ENCODE measurements at regions not wholly inside any gene's neighbourhood (a gene's known extent, or its start where the extent isn't known, plus 50 kb on each side); places are given as distances from the start of the nearest gene placed in this dataset.

DNA sequence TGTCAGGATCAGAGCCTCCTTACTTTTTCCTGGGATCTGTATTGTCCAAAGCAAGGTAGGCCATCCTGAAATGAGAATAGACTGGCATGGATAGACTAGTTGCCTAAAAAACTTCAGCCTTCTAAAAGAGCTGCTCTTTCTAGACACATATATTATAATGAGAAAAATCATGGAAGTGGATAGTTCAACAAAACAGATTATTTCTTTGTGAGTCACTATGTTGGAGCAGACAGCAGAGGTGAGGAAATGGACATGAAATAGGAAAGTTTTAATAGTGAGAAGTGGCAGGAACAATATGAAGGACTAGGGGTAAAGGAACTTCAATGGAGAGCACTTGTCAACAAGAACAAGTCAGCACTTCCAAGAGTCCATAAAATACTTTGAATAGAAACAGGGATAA is 101.9 kb upstream of the ANO3 start:
- intact Hi-C loops (cut with DNase I), result loop anchor here in 1 of 2 donors (5.0 kb wide), 1 partner anchor 248 kb away; no protein-coding TSS in a partner anchor
- DNase-seq (no peak), ATAC-seq (no peak)

DNA sequence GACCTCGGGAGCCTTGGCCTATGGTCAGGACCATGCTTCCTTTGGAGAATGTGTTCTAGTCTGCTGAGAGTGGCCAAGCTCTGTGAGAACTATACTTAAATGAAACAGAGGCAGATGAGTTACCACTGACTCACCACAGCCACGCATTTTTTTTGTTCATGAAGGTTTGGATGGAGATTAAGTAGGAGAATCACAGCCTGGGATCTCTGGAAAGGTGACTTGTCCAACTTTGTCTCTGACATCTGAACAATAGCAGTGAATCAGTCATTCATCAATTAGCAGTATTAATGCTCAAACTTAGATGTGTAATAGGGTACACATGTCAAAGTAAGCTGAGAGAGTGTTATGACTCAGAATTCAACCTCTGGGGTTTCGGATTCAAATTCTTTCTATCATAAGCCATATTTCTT is 100.7 kb upstream of the ANO3 start:
- DNase-seq (no peak), ATAC-seq (peak in 1 of 2 donors; percentile 26)
- intact Hi-C loops (cut with DNase I), result no loop called here

DNA sequence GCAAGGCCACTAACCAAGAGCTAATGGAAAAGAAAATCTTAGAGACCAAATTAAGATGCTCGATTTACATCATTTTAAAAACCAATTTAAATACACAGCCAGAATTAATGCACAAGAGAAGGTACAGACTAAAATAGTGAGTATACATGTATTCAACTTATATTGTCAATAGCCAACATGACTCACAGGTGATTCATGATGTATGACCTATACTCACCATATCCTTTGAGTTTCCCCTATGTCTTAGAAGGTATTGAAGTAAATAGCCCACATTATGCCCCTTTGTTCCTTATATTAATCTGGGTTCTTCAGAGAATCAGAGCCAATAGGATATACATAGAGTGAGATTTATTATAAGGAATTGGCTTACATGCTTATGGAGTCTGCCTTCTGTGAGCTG is 97.5 kb upstream of the ANO3 start:
- DNase-seq, result no peak
- intact Hi-C loops (cut with DNase I), result no loop called here
- no peak for ATAC-seq

- DNase-seq, result no peak
- ATAC-seq, result no peak
- intact Hi-C loops (cut with DNase I), result no loop called here
These were observed 88.5 kb upstream of the ANO3 start for GRCh38 chr11:26243426-26243825.

GRCh38 chr11:26244207-26244606 is 87.7 kb upstream of the ANO3 start:
- intact Hi-C loops (cut with DNase I), result no loop called here
- no peak for DNase-seq

GRCh38 chr11:26245046-26245445 is 86.9 kb upstream of the ANO3 start:
- DNase-seq (no peak), ATAC-seq (no peak)
- intact Hi-C loops (cut with DNase I), result no loop called here

More at GRCh38 chr11:26244207-26244606, 87.7 kb upstream of the ANO3 start:
- peak in 1 of 2 donors; percentile 69 for ATAC-seq

GRCh38 chr11:26247340-26247739 is 84.6 kb upstream of the ANO3 start:
- intact Hi-C loops (cut with DNase I), result no loop called here
- peak in 1 of 2 donors; percentile 77 for ATAC-seq
- DNase-seq, result no peak

DNA sequence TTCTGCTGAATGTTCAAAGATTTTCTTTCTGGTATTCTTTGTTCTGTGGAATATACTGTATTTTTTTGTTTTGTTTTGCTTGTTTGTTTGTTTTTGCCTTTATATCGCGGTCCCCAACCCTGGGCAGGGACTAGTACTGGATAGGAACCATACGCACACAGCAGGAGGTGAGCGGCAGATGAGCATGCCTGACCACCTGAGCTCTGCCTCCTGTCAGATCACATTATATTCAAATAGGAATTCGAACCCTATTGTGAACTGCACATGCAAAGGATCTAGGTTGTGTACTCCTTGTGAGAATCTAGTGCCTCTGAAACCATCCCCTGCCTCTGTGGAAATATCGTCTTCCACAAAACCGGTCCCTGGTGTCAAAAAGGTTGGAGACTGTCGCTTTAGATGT is 83.3 kb upstream of the ANO3 start:
- intact Hi-C loops (cut with DNase I), result no loop called here
- ATAC-seq (no peak), DNase-seq (no peak)

- ATAC-seq, result no peak
These were observed 77.6 kb upstream of the ANO3 start for GRCh38 chr11:26254378-26254777.

GRCh38 chr11:26263769-26264168 is 68.2 kb upstream of the ANO3 start:
- intact Hi-C loops (cut with DNase I), result no loop called here
- ATAC-seq, result no peak
- DNase-seq, result no peak

More at GRCh38 chr11:26254378-26254777, 77.6 kb upstream of the ANO3 start:
- DNase-seq, result no peak
- intact Hi-C loops (cut with DNase I), result no loop called here

DNA sequence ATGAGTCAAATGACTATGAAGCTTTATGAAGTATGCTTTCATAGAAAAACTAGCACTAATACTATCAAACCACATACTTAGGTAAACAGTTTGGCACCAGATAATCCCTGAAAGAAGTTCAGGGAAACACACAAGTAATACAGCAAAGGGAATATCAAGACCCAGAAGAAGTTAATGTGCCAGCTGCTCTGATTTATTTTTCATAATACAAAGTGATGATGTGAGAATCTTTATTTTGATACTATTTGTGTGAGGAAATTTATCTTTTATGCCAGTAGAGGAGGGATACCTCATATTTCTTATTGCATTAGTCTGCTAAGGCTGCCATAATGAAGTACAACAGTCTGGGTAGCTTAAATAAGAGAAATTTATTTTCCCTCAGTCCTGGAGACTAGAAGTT is 67.7 kb upstream of the ANO3 start:
- ATAC-seq (no peak), DNase-seq (no peak)
- intact Hi-C loops (cut with DNase I), result no loop called here

DNA sequence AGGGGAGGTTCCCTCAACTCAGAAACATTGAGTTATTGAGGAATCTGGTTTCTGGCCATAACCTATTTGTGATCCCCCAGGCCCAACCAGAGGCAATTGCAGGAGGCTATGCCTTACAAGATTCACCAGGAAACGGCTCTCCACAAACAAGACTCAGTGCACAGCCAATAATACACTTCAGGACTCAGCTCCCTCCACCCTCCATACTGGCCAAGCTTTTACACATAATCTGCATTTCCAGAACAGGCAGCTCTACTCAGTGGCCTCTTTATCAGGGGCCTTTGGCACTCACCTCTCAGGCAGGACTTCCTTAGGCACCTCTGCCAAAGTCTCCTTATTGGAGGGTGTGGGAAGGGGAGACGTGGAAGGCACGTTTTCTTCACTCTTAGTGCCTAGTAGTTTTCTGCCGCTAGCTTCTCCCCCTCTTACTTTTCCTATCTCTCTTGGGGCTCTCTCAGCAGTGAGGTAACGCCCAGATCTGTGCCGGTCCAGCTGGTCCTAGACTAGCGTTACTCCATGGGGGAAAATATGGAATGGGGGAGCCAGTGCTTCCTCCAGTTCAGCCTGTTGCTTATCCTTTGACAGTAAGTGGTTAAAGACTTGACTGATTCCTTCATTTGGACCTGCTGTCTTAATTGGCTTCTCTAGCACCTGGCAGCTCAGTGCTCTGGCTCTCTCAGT is 62.8 kb upstream of the ANO3 start:
- DNase-seq, result no peak
- intact Hi-C loops (cut with DNase I), result no loop called here
- ATAC-seq, result peak in 1 of 2 donors; percentile 48

DNA sequence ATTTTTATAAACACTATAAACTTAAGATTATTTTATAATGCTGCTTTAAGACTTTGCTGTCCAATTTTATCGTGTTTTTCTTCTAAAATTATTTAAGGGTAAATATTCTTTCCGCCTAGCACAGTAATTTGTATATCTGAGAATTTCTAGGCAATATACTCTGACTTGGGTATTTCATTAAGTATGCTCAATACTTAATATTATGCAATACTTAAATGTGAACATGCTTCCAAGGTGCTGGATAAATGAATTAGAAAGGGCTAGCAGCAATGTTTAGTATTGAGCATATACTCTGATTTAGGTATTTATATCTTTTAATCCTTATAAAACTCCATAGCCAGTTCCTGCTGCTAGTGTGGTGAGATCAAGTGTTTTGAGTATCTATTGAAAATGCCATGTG is 60.3 kb upstream of the ANO3 start:
- ATAC-seq, result no peak
- intact Hi-C loops (cut with DNase I), result loop anchor here (10.0 kb wide), 2 partner anchors 137 to 287 kb away; no protein-coding TSS in a partner anchor
- no peak for DNase-seq

GRCh38 chr11:26276798-26277424 is 55.0 kb upstream of the ANO3 start:
- intact Hi-C loops (cut with DNase I), result loop anchor here (5.0 to 10.0 kb wide), 3 partner anchors 142 to 295 kb away; no protein-coding TSS in a partner anchor
- DNase-seq (peak; percentile 24), ATAC-seq (peak in 1 of 2 donors; percentile 65)

DNA sequence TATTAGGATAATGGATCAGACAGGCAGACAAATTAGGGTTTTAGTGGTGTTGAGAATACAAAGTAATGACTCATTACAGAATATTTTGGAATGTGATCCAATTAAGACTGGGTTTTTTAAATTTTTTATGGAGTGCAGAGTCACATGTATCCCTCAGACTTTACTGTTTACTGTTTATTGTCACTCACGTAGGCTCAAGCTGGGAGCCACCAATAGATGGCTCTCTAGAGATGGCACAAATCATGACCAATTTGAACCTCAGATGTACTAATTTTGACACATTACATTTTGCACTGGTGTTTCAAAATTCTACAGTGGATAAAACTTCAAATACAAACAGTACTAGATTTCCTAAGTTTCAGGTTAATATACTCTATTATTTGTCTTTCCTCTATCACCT is 53.6 kb upstream of the ANO3 start:
- DNase-seq (no peak), ATAC-seq (no peak)
- intact Hi-C loops (cut with DNase I), result loop anchor here (5.0 to 10.0 kb wide), 3 partner anchors 144 to 296 kb away; no protein-coding TSS in a partner anchor
